ENCODE measurements at regions not wholly inside any gene's neighbourhood (a gene's known extent, or its start where the extent isn't known, plus 50 kb on each side); places are given as distances from the start of the nearest gene placed in this dataset.

- ATAC-seq: no peak
- TF ChIP-seq CSDC2 (CRISPR knock-in tag; IDR thresholded peaks at IDR 0.05) (no peak), RARB (CRISPR knock-in tag; IDR thresholded peaks at IDR 0.05) (no peak), ZFP30 (CRISPR knock-in tag; IDR thresholded peaks at IDR 0.05) (no peak), ZNF70 (CRISPR knock-in tag; IDR thresholded peaks at IDR 0.05) (no peak), ZNF565 (CRISPR knock-in tag; conservative IDR thresholded peaks at IDR 0.05; ENCODE audit: low read depth) (no peak)
- TF ChIP-seq, protein P1, sequence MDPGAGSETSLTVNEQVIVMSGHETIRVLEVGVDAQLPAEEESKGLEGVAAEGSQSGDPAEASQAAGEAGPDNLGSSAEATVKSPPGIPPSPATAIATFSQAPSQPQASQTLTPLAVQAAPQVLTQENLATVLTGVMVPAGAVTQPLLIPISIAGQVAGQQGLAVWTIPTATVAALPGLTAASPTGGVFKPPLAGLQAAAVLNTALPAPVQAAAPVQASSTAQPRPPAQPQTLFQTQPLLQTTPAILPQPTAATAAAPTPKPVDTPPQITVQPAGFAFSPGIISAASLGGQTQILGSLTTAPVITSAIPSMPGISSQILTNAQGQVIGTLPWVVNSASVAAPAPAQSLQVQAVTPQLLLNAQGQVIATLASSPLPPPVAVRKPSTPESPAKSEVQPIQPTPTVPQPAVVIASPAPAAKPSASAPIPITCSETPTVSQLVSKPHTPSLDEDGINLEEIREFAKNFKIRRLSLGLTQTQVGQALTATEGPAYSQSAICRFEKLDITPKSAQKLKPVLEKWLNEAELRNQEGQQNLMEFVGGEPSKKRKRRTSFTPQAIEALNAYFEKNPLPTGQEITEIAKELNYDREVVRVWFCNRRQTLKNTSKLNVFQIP (CRISPR knock-in tag; IDR thresholded peaks at IDR 0.05; ENCODE audit: borderline replicate concordance, low read depth): no peak
Measured at GRCh38 chr9:16925426-16925825, 55.0 kb upstream of the BNC2 start.

DNA sequence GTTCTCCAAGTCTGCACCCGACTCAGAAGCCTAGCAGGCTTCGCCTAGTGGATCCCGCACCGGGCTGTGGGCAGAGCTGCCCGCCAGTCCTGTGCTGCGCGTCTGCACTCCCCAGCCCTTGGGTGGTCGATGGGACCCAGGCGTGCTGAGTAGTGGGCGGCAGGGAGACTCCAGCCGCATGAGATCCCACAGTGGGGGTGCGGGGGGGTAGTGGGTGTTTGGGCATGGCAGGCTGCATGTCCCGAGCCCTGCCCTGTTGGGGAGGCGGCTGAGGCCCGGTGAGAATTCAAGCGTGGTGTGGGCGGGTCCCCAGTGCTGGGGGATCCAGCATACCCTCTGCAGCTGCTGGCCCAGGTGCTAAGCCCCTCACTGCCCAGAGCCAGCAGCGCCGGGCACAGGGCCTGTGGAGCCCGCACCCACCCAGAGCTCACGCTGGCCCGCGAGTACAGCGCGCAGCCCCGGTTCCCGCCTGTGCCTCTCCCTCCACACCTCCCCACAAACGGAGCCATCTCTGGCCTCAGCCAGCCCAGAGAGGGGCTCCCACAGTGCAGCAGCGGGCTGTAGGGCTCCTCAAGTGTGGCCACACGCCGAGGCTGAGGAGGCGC is 53.9 kb upstream of the BNC2 start:
- no peak for TF ChIP-seq ISL1 (CRISPR knock-in tag; IDR thresholded peaks at IDR 0.05)
- TF ChIP-seq SNAI2 (CRISPR knock-in tag; IDR thresholded peaks at IDR 0.05): no peak
- no peak for TF ChIP-seq ZNF70 (CRISPR knock-in tag; IDR thresholded peaks at IDR 0.05)
- TF ChIP-seq CSDC2 (CRISPR knock-in tag; IDR thresholded peaks at IDR 0.05): no peak
- no peak for TF ChIP-seq GLIS3 (CRISPR knock-in tag; IDR thresholded peaks at IDR 0.05)
- TF ChIP-seq, protein P2, sequence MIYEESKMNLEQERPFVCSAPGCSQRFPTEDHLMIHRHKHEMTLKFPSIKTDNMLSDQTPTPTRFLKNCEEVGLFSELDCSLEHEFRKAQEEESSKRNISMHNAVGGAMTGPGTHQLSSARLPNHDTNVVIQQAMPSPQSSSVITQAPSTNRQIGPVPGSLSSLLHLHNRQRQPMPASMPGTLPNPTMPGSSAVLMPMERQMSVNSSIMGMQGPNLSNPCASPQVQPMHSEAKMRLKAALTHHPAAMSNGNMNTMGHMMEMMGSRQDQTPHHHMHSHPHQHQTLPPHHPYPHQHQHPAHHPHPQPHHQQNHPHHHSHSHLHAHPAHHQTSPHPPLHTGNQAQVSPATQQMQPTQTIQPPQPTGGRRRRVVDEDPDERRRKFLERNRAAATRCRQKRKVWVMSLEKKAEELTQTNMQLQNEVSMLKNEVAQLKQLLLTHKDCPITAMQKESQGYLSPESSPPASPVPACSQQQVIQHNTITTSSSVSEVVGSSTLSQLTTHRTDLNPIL (CRISPR knock-in tag; IDR thresholded peaks at IDR 0.05; ENCODE audit: low read depth): no peak
- no peak for TF ChIP-seq ARNTL (CRISPR knock-in tag; IDR thresholded peaks at IDR 0.05; ENCODE audit: borderline replicate concordance, low read depth)
- TF ChIP-seq ZFP3 (CRISPR knock-in tag; IDR thresholded peaks at IDR 0.05): no peak
- TF ChIP-seq TOX (CRISPR knock-in tag; IDR thresholded peaks at IDR 0.05; ENCODE audit: borderline replicate concordance): no peak
- TF ChIP-seq ZNF8 (CRISPR knock-in tag; IDR thresholded peaks at IDR 0.05): no peak
- TF ChIP-seq PPARA (CRISPR knock-in tag; IDR thresholded peaks at IDR 0.05; ENCODE audit: borderline replicate concordance): no peak
- TF ChIP-seq TCF4 (CRISPR knock-in tag; IDR thresholded peaks at IDR 0.05; ENCODE audit: borderline replicate concordance): no peak
- TF ChIP-seq CSRNP3 (CRISPR knock-in tag; IDR thresholded peaks at IDR 0.05): no peak
- TF ChIP-seq, protein P1 (CRISPR knock-in tag; IDR thresholded peaks at IDR 0.05; ENCODE audit: borderline replicate concordance, low read depth): no peak
- no peak for TF ChIP-seq ZNF565 (CRISPR knock-in tag; conservative IDR thresholded peaks at IDR 0.05; ENCODE audit: low read depth)
- ATAC-seq: no peak

DNA sequence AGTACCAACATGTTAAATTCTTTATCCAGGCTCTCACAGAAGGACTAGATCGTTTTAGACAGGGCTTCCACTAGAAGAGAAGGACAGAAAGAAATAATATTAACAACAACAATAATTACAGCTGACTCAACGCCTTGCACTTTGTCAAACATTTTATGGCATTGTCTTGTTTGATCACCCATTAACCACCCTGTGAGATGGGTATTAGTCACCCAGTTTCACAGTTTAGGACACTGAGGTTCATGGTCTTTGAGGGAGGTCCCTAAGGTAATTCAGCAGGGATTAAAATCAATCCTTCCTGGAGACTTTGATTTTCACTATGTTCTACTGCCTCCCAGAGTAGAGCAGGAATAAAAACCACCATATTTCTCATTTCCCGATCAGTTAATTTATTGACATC is 51.4 kb upstream of the BNC2 start:
- TF ChIP-seq, protein P3, sequence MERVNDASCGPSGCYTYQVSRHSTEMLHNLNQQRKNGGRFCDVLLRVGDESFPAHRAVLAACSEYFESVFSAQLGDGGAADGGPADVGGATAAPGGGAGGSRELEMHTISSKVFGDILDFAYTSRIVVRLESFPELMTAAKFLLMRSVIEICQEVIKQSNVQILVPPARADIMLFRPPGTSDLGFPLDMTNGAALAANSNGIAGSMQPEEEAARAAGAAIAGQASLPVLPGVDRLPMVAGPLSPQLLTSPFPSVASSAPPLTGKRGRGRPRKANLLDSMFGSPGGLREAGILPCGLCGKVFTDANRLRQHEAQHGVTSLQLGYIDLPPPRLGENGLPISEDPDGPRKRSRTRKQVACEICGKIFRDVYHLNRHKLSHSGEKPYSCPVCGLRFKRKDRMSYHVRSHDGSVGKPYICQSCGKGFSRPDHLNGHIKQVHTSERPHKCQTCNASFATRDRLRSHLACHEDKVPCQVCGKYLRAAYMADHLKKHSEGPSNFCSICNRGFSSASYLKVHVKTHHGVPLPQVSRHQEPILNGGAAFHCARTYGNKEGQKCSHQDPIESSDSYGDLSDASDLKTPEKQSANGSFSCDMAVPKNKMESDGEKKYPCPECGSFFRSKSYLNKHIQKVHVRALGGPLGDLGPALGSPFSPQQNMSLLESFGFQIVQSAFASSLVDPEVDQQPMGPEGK (CRISPR knock-in tag; IDR thresholded peaks at IDR 0.05; ENCODE audit: borderline replicate concordance): no peak
- TF ChIP-seq SNAI2 (CRISPR knock-in tag; IDR thresholded peaks at IDR 0.05) (no peak), TSHZ2 (CRISPR knock-in tag; IDR thresholded peaks at IDR 0.05) (no peak), CSRNP3 (CRISPR knock-in tag; IDR thresholded peaks at IDR 0.05) (no peak), ZNF565 (CRISPR knock-in tag; conservative IDR thresholded peaks at IDR 0.05; ENCODE audit: low read depth) (no peak), CSDC2 (CRISPR knock-in tag; IDR thresholded peaks at IDR 0.05) (no peak), OSR1 (CRISPR knock-in tag; IDR thresholded peaks at IDR 0.05) (no peak), ZNF70 (CRISPR knock-in tag; IDR thresholded peaks at IDR 0.05) (no peak), ZFP30 (CRISPR knock-in tag; IDR thresholded peaks at IDR 0.05) (no peak)
- TF ChIP-seq, protein P1 (CRISPR knock-in tag; IDR thresholded peaks at IDR 0.05; ENCODE audit: borderline replicate concordance, low read depth): no peak
- TF ChIP-seq, protein P2 (CRISPR knock-in tag; IDR thresholded peaks at IDR 0.05; ENCODE audit: low read depth): no peak
- ATAC-seq: no peak
